Transverse colon (tissue), 4 donors: ENCODE measurements at regions not wholly inside any gene's neighbourhood (a gene's known extent, or its start where the extent isn't known, plus 50 kb on each side); places are given as distances from the start of the nearest gene placed in this dataset.

ENCODE experiments used
- POLR2AphosphoS5 ChIP-seq, 3 donors: sonication (generic); formaldehyde crosslinking; IDR thresholded peaks; one replicate each; pipeline ENCODE4 v1.6.1; 2016; ENCODE audit warnings: antibody characterized with exemption in 3 of 3
- TF ChIP-seq, protein P1 (sequence below), 5 experiments: fragments of 200-600 bp in 3 of 5; fragments of 450-650 bp in 2 of 5; sonication (generic) in 3 of 5; IDR thresholded peaks; 1 replicate in 2 of 5; 2 replicates in 3 of 5; pipeline ENCODE4 v1.5.1; 2016 to 2017; ENCODE audit warnings: antibody characterized with exemption in 5 of 5, inconsistent platforms in 3 of 5, mild to moderate bottlenecking in 2 of 5, moderate library complexity in 1 of 5

DNA sequence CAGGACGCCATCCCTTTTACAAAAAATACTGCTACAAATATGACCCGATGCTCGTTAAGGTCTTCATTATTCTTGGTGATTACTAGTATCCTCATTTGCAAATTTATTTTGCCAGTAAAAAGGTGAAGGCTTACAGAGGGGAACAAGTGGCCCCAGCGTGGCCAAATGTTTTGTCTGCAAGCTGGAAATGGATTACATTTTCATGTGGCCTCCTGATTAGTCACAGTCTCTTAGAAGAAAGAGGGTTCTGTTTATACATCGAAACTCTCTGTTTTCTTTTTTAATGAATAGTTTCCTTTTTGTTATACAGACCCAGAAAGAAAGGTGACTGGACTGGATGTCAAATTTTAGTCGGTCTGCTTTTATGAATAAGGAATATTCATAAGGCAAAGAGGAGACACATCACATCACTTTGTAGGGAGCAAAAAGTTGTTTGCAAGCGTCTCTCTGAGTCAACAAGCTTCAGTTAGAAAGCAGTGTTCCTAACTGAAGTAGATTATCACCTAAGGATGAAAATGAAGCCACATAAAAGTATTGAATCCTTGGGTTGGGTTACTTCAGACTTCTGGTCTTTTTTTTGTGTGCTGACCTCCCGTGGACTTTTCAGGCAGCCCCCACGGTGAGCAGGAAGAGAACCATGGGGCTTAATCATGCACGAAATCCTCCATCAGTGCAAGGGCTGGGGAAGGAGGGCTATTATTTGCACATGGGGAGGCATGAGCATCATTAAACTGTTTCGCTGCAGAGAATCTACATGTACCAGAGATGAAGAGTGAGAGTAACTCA is 125.6 kb downstream of the ARSF start:
- TF ChIP-seq, protein P1, sequence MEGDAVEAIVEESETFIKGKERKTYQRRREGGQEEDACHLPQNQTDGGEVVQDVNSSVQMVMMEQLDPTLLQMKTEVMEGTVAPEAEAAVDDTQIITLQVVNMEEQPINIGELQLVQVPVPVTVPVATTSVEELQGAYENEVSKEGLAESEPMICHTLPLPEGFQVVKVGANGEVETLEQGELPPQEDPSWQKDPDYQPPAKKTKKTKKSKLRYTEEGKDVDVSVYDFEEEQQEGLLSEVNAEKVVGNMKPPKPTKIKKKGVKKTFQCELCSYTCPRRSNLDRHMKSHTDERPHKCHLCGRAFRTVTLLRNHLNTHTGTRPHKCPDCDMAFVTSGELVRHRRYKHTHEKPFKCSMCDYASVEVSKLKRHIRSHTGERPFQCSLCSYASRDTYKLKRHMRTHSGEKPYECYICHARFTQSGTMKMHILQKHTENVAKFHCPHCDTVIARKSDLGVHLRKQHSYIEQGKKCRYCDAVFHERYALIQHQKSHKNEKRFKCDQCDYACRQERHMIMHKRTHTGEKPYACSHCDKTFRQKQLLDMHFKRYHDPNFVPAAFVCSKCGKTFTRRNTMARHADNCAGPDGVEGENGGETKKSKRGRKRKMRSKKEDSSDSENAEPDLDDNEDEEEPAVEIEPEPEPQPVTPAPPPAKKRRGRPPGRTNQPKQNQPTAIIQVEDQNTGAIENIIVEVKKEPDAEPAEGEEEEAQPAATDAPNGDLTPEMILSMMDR (IDR thresholded peaks at IDR 0.05): no peak
- no peak for TF ChIP-seq POLR2AphosphoS5 (IDR thresholded peaks at IDR 0.05)
